GM23338 (cell line): ENCODE measurements at regions not wholly inside any gene's neighbourhood (a gene's known extent, or its start where the extent isn't known, plus 50 kb on each side); places are given as distances from the start of the nearest gene placed in this dataset.

Experiments used
- ATAC-seq: fragments of 200-7000 bp; cut with Tn5 transposase; 3 replicates; pipeline ENCODE4 v1.9.1; 2020
- DNase-seq: peaks from one replicate; pipeline ENCODE4 v3.0.0-alpha.2; 2015; ENCODE audit warnings: low spot score
- H2AFZ ChIP-seq: fragments of 200-600 bp; sonication (generic); 2 replicates; pipeline ENCODE4 v1.8.0; 2016; ENCODE audit warnings: antibody characterized with exemption, mild to moderate bottlenecking, moderate library complexity
- H3F3A ChIP-seq: fragments of 200-600 bp; sonication (generic); replicated peaks from 2 replicates; pipeline ENCODE4 v1.8.0; 2017; ENCODE audit warnings: antibody characterized with exemption, mixed run types, low read depth
- H3K27ac ChIP-seq: fragments of 200-600 bp; sonication (generic); 2 replicates; pipeline ENCODE4 v1.6.1; 2016; ENCODE audit warnings: low read depth
- H3K27me3 ChIP-seq: fragments of 200-600 bp; sonication (generic); 2 replicates; pipeline ENCODE4 v1.8.0; 2016; ENCODE audit warnings: mild to moderate bottlenecking, mixed run types, moderate library complexity; ENCODE audit not compliant: insufficient read depth
- H3K36me3 ChIP-seq: fragments of 200-600 bp; sonication (generic); 2 replicates; pipeline ENCODE4 v1.8.0; 2016; ENCODE audit warnings: mild to moderate bottlenecking; ENCODE audit not compliant: insufficient read depth
- H3K4me1 ChIP-seq: fragments of 200-600 bp; sonication (generic); 2 replicates; pipeline ENCODE4 v1.8.0; 2016; ENCODE audit warnings: mild to moderate bottlenecking, moderate library complexity; ENCODE audit not compliant: insufficient read depth
- H3K4me2 ChIP-seq: fragments of 200-600 bp; sonication (generic); 2 replicates; pipeline ENCODE4 v1.7.1; 2017; ENCODE audit warnings: mixed run types
- H3K4me3 ChIP-seq: fragments of 200-600 bp; sonication (generic); 2 replicates; pipeline ENCODE4 v1.6.1; 2016; ENCODE audit warnings: mixed run types
- H3K79me2 ChIP-seq: fragments of 200-600 bp; sonication (generic); replicated peaks from 2 replicates; pipeline ENCODE4 v1.8.0; 2017; ENCODE audit warnings: mild to moderate bottlenecking; ENCODE audit not compliant: insufficient read depth
- H3K9me2 ChIP-seq: fragments of 200-600 bp; sonication (generic); 2 replicates; pipeline ENCODE4 v1.8.0; 2017; ENCODE audit not compliant: insufficient read depth
- H4K20me1 ChIP-seq: fragments of 200-600 bp; sonication (generic); replicated peaks from 2 replicates; pipeline ENCODE4 v1.8.0; 2017; ENCODE audit warnings: mild to moderate bottlenecking; ENCODE audit not compliant: insufficient read depth
- H3K27ac Mint-ChIP-seq: 2 replicates; pipeline ENCODE4 v1.8.0; 2020; ENCODE audit warnings: inconsistent platforms, mild to moderate bottlenecking, moderate library complexity, mixed read lengths
- H3K27me3 Mint-ChIP-seq: 3 replicates; pipeline ENCODE4 v1.8.0; 2022; ENCODE audit warnings: low read depth, mild to moderate bottlenecking, moderate library complexity, mixed read lengths, inconsistent platforms; ENCODE audit not compliant: insufficient read depth, poor library complexity
- H3K36me3 Mint-ChIP-seq: 3 replicates; pipeline ENCODE4 v1.8.0; 2021; ENCODE audit warnings: low read depth, mild to moderate bottlenecking, inconsistent platforms, moderate library complexity, mixed read lengths
- H3K4me1 Mint-ChIP-seq: 3 replicates; pipeline ENCODE4 v1.8.0; 2020; ENCODE audit warnings: mild to moderate bottlenecking, inconsistent platforms, mixed read lengths
- H3K4me3 Mint-ChIP-seq: 3 replicates; pipeline ENCODE4 v1.8.0; 2021; ENCODE audit warnings: moderate library complexity, mild to moderate bottlenecking, inconsistent platforms, mixed read lengths
- H3K9me3 Mint-ChIP-seq: 3 replicates; pipeline ENCODE4 v1.8.0; 2020; ENCODE audit warnings: moderate library complexity, mild to moderate bottlenecking, inconsistent platforms, mixed read lengths
- CREB1 ChIP-seq: fragments of 250-450 bp; sonication (Bioruptor Pico); IDR thresholded peaks from 2 replicates; pipeline ENCODE4 v1.5.0; 2020; ENCODE audit warnings: low read depth, mild to moderate bottlenecking, moderate library complexity
- EZH2 ChIP-seq: fragments of 200-600 bp; sonication (generic); IDR thresholded peaks from one replicate; pipeline ENCODE4 v1.8.0; 2017; ENCODE audit warnings: antibody characterized with exemption, mild to moderate bottlenecking, low read depth; ENCODE audit not compliant: unreplicated experiment
- EZH2phosphoT487 ChIP-seq: fragments of 200-600 bp; sonication (generic); IDR thresholded peaks from one replicate; pipeline ENCODE4 v1.8.1; 2018; ENCODE audit warnings: antibody characterized with exemption; ENCODE audit not compliant: unreplicated experiment
- JUNB ChIP-seq: IDR thresholded peaks from one replicate; pipeline ENCODE4 v1.6.1; 2016; ENCODE audit warnings: antibody characterized with exemption; ENCODE audit not compliant: unreplicated experiment
- NANOG ChIP-seq: IDR thresholded peaks from 2 replicates; pipeline ENCODE4 v1.6.1; 2016; ENCODE audit warnings: antibody characterized with exemption, borderline replicate concordance
- POLR2AphosphoS5 ChIP-seq: IDR thresholded peaks from 2 replicates; pipeline ENCODE4 v1.6.1; 2016; ENCODE audit warnings: antibody characterized with exemption, low read depth
- REST ChIP-seq: IDR thresholded peaks from one replicate; pipeline ENCODE4 v1.6.1; 2018; ENCODE audit warnings: antibody characterized with exemption; ENCODE audit not compliant: unreplicated experiment
- ZNF114 ChIP-seq: fragments of 250-450 bp; sonication (Bioruptor Pico); IDR thresholded peaks from 2 replicates; pipeline ENCODE4 v1.5.0; 2020; ENCODE audit warnings: mild to moderate bottlenecking, moderate library complexity
- ZNF331 ChIP-seq: fragments of 250-450 bp; sonication (Bioruptor Pico); IDR thresholded peaks from 2 replicates; pipeline ENCODE4 v1.5.0; 2020; ENCODE audit warnings: low read depth, mild to moderate bottlenecking, moderate library complexity
- TF ChIP-seq, protein P1 (sequence below): fragments of 250-450 bp; sonication (Bioruptor Pico); IDR thresholded peaks from 2 replicates; pipeline ENCODE4 v1.5.0; 2020; ENCODE audit warnings: mild to moderate bottlenecking, moderate library complexity
- TF ChIP-seq, protein P2 (sequence below), 2 experiments: fragments of 200-600 bp in 1 of 2; sonication (generic) in 1 of 2; conservative IDR thresholded peaks; 2 replicates each; pipeline versions ENCODE4 v1.5.1 to v1.6.1; 2016 to 2017; ENCODE audit warnings: antibody characterized with exemption in 2 of 2, low read depth in 2 of 2, mild to moderate bottlenecking in 2 of 2, moderate library complexity in 1 of 2

- Mint-ChIP-seq H3K36me3 (no peaks in the 10 kb centered on the region), H3K4me1 (peaks cover 4% of the 10 kb centered on the region), H3K27me3 (peaks cover 2% of the 10 kb centered on the region), H3K4me3 (no peak overlapping the region), H3K27ac (no peak overlapping the region), H3K9me3 (peaks cover 8% of the 10 kb centered on the region; the same call in 2 of the 3 replicates)
- TF ChIP-seq NANOG (no peak), JUNB (no peak)
- H3K4me2 ChIP-seq: no peak overlapping the region
- no peaks in the 10 kb centered on the region for H3K79me2 ChIP-seq
- H3K36me3 ChIP-seq: no peaks in the 10 kb centered on the region
- H3K9me2 ChIP-seq: 0 out of 2 replicates have a peak, but pooled peaks cover 4% of the 10 kb centered on the region
- no peaks in the 10 kb centered on the region for H4K20me1 ChIP-seq
- ATAC-seq (no peak), DNase-seq (no peak)
- no peaks in the 10 kb centered on the region for H3F3A ChIP-seq
- no peak overlapping the region for H3K27ac ChIP-seq
- H3K27me3 ChIP-seq: no peaks in the 10 kb centered on the region
- H2AFZ ChIP-seq: no peak overlapping the region
- peaks cover 2% of the 10 kb centered on the region for H3K4me1 ChIP-seq
- H3K4me3 ChIP-seq: no peak overlapping the region
Measured at GRCh38 chr11:95494167-95494566, 263.2 kb upstream of the SESN3 start.

- no peak overlapping the region for H3K27ac Mint-ChIP-seq
- ATAC-seq: no peak
- no peak overlapping the region for H3K4me3 ChIP-seq
- peaks cover 8% of the 10 kb centered on the region; the same call in 2 of the 3 replicates for H3K9me3 Mint-ChIP-seq
- no peaks in the 10 kb centered on the region for H3K36me3 ChIP-seq
- H3K27me3 Mint-ChIP-seq: peaks cover 2% of the 10 kb centered on the region
- H3K4me1 ChIP-seq: peaks cover 7% of the 10 kb centered on the region; the same call in 1 of the 2 replicates
- H3K79me2 ChIP-seq: no peaks in the 10 kb centered on the region
- H3K4me1 Mint-ChIP-seq: peaks cover 9% of the 10 kb centered on the region; the same call in 2 of the 3 replicates
- H3K4me2 ChIP-seq: no peak overlapping the region
- H3K27ac ChIP-seq: no peak overlapping the region
- no peaks in the 10 kb centered on the region for H3K36me3 Mint-ChIP-seq
- no peak overlapping the region for H3K4me3 Mint-ChIP-seq
- DNase-seq: no peak
- H3K9me2 ChIP-seq: 0 out of 2 replicates have a peak, but pooled peaks cover 4% of the 10 kb centered on the region
- no peak overlapping the region for H2AFZ ChIP-seq
- H4K20me1 ChIP-seq: no peaks in the 10 kb centered on the region
- no peaks in the 10 kb centered on the region for H3F3A ChIP-seq
- H3K27me3 ChIP-seq: no peaks in the 10 kb centered on the region
- TF ChIP-seq, protein P1, sequence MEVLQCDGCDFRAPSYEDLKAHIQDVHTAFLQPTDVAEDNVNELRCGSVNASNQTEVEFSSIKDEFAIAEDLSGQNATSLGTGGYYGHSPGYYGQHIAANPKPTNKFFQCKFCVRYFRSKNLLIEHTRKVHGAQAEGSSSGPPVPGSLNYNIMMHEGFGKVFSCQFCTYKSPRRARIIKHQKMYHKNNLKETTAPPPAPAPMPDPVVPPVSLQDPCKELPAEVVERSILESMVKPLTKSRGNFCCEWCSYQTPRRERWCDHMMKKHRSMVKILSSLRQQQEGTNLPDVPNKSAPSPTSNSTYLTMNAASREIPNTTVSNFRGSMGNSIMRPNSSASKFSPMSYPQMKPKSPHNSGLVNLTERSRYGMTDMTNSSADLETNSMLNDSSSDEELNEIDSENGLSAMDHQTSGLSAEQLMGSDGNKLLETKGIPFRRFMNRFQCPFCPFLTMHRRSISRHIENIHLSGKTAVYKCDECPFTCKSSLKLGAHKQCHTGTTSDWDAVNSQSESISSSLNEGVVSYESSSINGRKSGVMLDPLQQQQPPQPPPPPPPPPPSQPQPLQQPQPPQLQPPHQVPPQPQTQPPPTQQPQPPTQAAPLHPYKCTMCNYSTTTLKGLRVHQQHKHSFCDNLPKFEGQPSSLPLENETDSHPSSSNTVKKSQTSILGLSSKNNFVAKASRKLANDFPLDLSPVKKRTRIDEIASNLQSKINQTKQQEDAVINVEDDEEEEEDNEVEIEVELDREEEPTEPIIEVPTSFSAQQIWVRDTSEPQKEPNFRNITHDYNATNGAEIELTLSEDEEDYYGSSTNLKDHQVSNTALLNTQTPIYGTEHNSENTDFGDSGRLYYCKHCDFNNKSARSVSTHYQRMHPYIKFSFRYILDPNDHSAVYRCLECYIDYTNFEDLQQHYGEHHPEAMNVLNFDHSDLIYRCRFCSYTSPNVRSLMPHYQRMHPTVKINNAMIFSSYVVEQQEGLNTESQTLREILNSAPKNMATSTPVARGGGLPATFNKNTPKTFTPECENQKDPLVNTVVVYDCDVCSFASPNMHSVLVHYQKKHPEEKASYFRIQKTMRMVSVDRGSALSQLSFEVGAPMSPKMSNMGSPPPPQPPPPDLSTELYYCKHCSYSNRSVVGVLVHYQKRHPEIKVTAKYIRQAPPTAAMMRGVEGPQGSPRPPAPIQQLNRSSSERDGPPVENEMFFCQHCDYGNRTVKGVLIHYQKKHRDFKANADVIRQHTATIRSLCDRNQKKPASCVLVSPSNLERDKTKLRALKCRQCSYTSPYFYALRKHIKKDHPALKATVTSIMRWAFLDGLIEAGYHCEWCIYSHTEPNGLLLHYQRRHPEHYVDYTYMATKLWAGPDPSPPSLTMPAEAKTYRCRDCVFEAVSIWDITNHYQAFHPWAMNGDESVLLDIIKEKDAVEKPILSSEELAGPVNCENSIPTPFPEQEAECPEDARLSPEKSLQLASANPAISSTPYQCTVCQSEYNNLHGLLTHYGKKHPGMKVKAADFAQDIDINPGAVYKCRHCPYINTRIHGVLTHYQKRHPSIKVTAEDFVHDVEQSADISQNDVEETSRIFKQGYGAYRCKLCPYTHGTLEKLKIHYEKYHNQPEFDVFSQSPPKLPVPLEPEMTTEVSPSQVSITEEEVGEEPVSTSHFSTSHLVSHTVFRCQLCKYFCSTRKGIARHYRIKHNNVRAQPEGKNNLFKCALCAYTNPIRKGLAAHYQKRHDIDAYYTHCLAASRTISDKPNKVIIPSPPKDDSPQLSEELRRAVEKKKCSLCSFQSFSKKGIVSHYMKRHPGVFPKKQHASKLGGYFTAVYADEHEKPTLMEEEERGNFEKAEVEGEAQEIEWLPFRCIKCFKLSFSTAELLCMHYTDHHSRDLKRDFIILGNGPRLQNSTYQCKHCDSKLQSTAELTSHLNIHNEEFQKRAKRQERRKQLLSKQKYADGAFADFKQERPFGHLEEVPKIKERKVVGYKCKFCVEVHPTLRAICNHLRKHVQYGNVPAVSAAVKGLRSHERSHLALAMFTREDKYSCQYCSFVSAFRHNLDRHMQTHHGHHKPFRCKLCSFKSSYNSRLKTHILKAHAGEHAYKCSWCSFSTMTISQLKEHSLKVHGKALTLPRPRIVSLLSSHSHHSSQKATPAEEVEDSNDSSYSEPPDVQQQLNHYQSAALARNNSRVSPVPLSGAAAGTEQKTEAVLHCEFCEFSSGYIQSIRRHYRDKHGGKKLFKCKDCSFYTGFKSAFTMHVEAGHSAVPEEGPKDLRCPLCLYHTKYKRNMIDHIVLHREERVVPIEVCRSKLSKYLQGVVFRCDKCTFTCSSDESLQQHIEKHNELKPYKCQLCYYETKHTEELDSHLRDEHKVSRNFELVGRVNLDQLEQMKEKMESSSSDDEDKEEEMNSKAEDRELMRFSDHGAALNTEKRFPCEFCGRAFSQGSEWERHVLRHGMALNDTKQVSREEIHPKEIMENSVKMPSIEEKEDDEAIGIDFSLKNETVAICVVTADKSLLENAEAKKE (CRISPR knock-in tag): no peak
- TF ChIP-seq POLR2AphosphoS5: no peak
- TF ChIP-seq CREB1: no peak
- no peak for TF ChIP-seq REST
- TF ChIP-seq EZH2: no peak
- no peak for TF ChIP-seq ZNF114 (CRISPR knock-in tag)
- TF ChIP-seq EZH2phosphoT487: no peak
- TF ChIP-seq ZNF331 (CRISPR knock-in tag): no peak
- TF ChIP-seq NANOG: no peak
- TF ChIP-seq, protein P2, sequence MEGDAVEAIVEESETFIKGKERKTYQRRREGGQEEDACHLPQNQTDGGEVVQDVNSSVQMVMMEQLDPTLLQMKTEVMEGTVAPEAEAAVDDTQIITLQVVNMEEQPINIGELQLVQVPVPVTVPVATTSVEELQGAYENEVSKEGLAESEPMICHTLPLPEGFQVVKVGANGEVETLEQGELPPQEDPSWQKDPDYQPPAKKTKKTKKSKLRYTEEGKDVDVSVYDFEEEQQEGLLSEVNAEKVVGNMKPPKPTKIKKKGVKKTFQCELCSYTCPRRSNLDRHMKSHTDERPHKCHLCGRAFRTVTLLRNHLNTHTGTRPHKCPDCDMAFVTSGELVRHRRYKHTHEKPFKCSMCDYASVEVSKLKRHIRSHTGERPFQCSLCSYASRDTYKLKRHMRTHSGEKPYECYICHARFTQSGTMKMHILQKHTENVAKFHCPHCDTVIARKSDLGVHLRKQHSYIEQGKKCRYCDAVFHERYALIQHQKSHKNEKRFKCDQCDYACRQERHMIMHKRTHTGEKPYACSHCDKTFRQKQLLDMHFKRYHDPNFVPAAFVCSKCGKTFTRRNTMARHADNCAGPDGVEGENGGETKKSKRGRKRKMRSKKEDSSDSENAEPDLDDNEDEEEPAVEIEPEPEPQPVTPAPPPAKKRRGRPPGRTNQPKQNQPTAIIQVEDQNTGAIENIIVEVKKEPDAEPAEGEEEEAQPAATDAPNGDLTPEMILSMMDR (conservative IDR thresholded peaks at IDR 0.05; ENCODE audit: low read depth in 2 of 2): no peak
- TF ChIP-seq JUNB: no peak
Measured at GRCh38 chr11:95490625-95491024, 259.6 kb upstream of the SESN3 start.
